ENCODE measurements at regions not wholly inside any gene's neighbourhood (a gene's known extent, or its start where the extent isn't known, plus 50 kb on each side); places are given as distances from the start of the nearest gene placed in this dataset.

DNA sequence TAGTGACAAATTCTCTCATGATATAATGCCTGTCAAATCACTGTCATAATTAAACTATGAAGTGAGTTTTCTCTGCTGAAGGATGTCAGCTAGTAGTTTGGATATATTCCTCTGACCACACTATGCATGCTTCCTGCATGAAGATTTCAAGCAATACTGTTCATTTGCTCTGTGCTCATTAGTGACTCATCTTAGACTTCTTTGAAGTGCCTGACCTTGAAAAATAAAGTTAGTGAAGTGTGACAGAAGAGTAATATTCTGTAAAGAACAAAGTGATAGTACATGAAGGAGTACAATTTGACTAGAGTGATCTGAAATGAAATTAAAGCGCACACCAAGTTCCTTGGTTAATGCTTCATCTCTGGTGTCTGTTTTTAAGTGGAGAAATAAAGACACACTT lies 629.5 kb upstream of the ANO3 start:
- DNase-seq (ENCODE audit: low spot score), result no peak
- TF ChIP-seq CTCF (IDR thresholded peaks at IDR 0.05), result no peak
- H3K27ac ChIP-seq, result no peak overlapping the region
- no peak overlapping the region for H3K4me3 ChIP-seq

DNA sequence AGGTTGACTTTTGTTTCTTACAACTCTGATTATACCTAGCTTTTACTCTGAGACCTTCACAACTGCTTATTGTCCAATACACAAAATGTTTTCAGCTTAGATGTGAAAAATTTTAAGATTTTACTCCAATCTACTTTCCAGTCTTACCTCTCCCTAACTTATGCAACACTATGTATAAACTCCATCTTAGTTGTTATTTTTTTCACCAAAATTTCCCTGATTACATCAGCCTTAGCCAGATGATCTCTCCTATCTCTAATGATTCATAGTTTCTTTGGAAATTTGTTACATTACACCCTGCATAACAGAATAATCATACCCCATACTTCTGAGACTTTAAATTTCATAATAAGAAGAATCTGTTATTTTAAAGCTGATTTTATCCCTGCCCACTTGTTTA lies 621.0 kb upstream of the ANO3 start:
- Histone ChIP-seq H3K4me3 (no peak overlapping the region), H3K27ac (no peak overlapping the region)
- no peak for TF ChIP-seq CTCF (IDR thresholded peaks at IDR 0.05)
- no peak for DNase-seq (ENCODE audit: low spot score)

DNA sequence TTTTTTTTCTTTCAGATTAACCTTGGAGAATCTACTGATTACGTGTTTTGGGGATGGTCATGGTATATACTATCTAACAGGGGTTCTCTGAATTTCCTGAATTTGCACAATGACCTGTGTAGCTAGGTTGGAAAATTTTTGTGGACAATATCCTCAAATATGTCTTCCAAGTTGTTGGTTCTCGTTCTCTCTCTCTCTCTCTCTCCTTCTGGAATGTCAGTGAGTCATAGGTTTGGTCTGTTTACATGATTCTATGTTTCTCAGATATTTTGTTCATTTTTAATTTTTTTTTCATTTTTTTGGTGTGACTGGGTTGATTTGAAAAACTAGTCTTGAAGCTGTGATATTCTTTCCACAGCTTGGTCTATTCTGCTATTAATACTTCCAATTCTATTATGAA lies 604.0 kb upstream of the ANO3 start:
- H3K27ac ChIP-seq, result no peak overlapping the region
- DNase-seq (ENCODE audit: low spot score), result no peak
- TF ChIP-seq CTCF (IDR thresholded peaks at IDR 0.05), result no peak
- H3K4me3 ChIP-seq, result no peak overlapping the region

GRCh38 chr11:25730230-25730629 lies 601.7 kb upstream of the ANO3 start:
- H3K4me3 ChIP-seq, result no peak overlapping the region
- H3K27ac ChIP-seq, result no peak overlapping the region
- no peak for DNase-seq (ENCODE audit: low spot score)
- no peak for TF ChIP-seq CTCF (IDR thresholded peaks at IDR 0.05)

- DNase-seq (ENCODE audit: low spot score), result no peak
Measured at GRCh38 chr11:25733777-25734176, 598.2 kb upstream of the ANO3 start.

DNA sequence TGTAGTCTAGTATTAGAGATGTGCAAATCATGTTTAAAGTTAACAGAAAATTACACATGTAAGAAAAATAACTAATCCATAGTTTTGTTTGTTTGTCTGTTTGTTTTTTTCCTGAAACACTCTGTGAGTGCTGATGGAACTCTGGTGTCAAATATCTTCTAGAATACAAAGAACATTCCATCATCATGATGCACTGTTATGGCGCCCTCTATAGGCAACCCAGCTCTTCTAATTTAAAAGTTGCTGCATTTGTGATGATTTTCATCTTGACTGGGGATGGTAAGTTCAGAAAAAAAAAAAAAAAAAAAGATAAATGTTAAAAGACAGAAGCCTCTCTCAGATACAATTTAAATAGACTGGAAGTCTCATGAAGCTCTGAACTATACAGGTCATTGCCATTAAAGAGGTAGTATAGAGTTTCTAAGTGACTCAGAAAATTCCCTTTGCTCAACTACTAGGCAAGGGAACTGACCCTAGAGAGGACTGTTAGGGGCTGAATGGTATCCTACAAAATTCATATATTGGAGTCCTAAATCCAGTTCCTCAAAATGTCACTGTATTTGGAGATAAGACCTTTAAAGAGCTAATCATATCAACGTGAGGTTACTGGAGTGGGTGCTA lies 597.2 kb upstream of the ANO3 start:
- no peak for TF ChIP-seq CTCF (IDR thresholded peaks at IDR 0.05)
- Histone ChIP-seq H3K27ac (no peak overlapping the region), H3K4me3 (no peak overlapping the region)
- no peak for DNase-seq (ENCODE audit: low spot score)

More at GRCh38 chr11:25733777-25734176, 598.2 kb upstream of the ANO3 start:
- Histone ChIP-seq H3K4me3 (no peak overlapping the region), H3K27ac (no peak overlapping the region)
- no peak for TF ChIP-seq CTCF (IDR thresholded peaks at IDR 0.05)

- no peak for DNase-seq (ENCODE audit: low spot score)
- TF ChIP-seq CTCF (IDR thresholded peaks at IDR 0.05), result no peak
Measured at GRCh38 chr11:25737071-25737675, 594.8 kb upstream of the ANO3 start.

More at GRCh38 chr11:25737071-25737675, 594.8 kb upstream of the ANO3 start:
- no peak overlapping the region for H3K27ac ChIP-seq
- H3K4me3 ChIP-seq, result no peak overlapping the region
